Muscle of back (tissue), 3 donors: ENCODE measurements at regions not wholly inside any gene's neighbourhood (a gene's known extent, or its start where the extent isn't known, plus 50 kb on each side); places are given as distances from the start of the nearest gene placed in this dataset.
A peak's percentile ranks its signal among the peaks of the same experiment; 100 is the strongest.

ENCODE experiments used
- DNase-seq, 3 donors: peaks; one replicate each; pipeline versions ENCODE4 v3.0.0 to v3.0.0-alpha.2; 2013

DNA sequence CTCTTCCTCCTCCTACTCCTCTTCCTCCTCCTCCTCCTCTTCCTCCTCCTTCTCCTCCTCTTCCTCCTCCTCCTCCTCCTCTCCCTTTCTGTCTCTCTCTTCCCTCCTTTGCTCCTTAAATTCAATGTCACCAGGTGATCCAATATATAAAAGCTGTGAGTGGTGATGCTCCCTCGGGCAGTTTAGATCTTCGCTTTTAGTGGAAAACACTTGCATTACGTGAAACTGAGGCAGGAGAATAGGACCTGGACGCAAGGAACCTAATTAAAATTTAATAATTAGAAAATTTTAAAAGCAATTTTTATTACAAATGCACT is 279.7 kb downstream of the XXYLT1 start:
- no peak for DNase-seq

- no peak for DNase-seq
These were observed 277.1 kb downstream of the XXYLT1 start for GRCh38 chr3:194993896-194994295.

GRCh38 chr3:194994551-194994981 is 276.4 kb downstream of the XXYLT1 start:
- no peak for DNase-seq

DNA sequence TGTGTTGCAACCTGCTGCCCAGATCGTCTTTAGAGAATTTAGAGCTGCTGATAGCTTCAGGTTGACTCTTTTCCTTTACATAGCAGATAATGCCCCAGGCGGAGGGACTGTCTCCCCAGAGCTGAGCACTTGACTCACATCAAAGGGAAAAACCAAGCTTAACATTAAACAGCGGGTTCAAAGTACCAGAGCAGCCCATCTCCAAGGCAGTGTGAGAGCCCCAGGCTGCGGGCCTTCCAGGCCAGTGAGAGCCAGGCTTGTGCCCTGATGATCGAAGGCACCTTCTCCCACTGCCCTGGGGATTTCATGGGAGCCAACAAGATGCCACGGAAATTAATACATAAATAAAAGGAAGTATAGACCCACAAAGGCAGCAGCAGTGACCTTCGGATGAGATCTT is 275.6 kb downstream of the XXYLT1 start:
- no peak for DNase-seq

- DNase-seq = no peak
These were observed 275.0 kb downstream of the XXYLT1 start for GRCh38 chr3:194995922-194996321.

DNA sequence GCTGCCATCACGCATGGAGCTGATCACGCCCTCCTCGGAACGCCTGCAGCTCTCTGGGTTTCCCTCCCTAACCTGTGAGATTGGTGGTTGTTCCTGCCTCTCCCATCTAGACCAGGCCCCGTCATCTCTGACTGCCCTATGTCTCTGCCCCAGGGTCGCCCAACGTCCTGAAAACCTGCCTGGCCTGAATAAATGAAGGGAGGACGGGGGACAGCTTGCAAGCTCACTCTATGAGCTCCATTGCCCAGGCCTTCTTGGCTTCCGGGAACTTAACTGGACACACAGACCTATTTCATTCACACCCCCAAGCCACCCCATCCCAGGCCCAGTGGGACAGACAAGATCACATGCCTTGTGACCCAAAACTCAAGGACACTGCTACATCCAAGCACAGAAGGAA is 274.2 kb downstream of the XXYLT1 start:
- DNase-seq = no peak

DNA sequence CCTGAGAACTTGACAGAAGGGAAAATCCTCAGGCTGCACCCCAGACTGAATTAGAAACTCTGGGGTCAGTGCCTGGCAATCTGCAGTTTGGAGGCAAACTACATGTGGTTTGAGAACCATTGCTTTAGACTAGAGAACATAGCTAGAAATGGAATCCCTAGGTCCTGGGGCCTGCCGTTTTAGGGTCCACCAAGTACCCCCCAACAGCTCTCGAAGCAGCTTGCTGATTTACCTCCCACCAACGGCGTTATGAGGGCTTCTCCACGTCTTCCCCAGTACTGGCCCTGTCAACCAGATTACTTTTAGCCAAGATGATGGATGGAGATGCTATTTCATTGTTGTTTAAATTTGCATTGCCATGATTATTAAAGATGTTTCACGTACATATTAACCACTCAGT is 272.5 kb downstream of the XXYLT1 start:
- DNase-seq = no peak

DNA sequence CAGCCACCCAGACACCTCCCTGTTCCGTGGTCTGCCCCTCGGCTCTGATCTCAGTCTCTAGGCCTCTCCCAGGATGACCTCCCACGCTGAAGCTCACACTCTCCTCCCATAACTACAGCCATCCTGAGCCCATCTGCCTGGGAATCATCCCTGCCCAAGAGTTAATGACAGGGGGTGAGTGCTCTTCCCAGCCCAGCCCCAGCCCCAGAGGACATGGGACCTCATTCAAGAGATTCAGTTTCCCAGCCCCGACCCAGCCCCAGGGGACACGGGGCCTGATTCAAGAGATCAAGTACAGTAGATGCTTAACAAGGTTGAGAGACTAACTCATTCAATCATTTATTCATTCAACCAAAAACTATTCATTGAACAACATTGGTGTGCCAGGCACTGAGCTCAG is 272.0 kb downstream of the XXYLT1 start:
- DNase-seq = no peak

GRCh38 chr3:194999491-194999890 is 271.5 kb downstream of the XXYLT1 start:
- DNase-seq = no peak

DNA sequence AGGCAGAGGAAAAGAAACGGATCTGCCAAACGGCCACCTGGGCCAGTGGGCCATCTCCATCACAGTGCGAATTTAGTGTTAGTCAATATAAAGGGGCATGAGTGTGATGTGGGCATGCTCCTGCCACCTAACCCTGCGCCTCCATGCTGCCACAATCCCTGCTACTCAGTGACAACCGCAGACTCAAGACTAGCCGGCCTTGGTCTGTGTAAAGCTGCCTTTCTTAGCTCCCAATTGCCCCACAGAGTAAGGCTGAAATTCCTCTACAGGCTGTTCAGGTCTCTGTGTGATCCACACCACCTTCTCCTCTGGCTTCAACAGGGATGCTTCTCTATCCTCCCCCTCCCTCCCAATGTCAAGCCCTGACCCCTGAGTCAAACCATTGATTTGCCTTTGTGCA is 269.7 kb downstream of the XXYLT1 start:
- no peak for DNase-seq

DNA sequence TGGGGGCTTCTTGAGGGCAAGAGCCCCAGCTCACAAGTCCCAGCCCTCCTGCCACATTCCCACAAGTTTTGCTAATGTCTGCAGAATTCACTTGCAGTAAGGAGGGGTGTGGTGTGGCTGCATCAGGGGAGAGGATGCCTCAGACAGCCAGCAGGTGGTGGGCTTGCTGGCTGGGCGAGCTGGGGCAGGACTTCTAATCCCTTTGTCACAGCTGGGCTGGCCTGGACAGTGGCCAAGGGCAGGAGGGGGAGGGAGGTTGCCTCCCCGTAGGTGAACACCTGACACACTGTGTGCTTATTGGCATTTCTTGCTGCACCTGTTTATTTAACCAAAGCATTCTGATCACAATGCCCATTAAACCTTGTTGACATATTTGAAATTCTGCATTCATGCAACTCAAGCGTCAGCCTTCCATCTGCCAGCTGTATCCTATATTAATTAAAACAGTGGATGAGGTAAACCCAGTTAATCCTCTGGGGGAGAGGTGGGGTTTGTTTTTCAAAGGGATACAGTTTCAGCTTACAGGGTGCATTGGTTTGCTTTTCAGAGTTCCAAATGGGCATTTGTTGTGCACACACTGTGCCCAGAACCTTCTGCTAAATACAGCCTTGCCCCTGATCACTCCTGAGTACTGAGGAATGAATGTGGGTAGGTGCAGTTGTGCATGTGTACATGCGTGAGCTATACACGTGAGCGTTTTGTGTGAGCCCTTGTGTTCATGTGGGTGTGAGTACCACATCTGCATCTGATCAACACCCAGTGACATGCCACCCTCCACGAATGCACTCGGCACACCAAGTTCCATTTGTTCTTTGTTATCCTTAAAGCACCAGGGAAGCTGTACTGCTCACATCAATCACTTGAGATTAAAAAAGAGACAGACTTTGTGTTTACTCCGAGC is 268.7 kb downstream of the XXYLT1 start:
- DNase-seq = peak in 2 of 3 donors; percentile 21 to 55

DNA sequence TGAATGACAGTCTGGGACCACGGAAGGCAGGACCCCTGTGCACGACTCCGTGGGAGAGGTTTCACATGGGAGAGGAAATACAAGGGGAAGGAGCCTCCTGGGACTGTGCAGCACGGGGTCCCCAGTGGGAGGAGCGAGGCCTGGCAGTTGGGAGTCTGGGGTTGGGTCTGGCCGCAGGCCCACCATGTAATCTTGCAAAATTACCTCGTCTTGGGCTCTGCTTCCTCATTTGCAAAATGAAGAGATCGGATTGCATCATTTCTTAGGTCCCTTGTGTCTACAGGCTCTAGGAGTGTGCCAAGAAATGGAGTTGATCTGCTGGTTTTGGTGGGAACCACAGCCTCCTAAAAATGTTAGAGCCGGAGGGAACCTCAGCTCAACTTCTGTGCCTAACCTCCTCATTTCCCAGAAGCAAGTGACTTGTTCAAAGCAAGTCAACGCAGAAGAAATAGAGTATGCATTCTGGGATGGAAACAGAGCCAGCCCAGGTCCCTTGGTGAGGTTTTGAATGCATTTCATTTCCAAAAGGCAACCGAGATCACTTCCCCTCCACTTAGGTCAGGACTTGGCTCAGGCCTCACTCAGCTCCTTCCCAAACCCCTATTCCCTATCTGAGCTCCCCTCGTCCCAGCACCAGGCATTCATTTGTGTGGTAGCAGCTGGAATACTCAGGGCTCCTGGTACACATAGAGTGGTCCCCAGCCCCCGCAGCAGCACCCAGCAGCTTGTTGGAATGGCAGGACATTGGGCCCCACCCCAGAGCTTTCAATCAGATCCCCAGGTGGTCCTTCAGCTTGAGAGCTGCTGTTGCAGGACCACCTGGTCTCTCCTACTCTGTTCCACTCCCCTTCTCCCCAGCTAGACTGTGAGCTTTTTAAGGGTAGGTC is 267.7 kb downstream of the XXYLT1 start:
- DNase-seq = peak in 2 of 3 donors; percentile 18 to 61

GRCh38 chr3:195003893-195004289 is 267.1 kb downstream of the XXYLT1 start:
- no peak for DNase-seq

DNA sequence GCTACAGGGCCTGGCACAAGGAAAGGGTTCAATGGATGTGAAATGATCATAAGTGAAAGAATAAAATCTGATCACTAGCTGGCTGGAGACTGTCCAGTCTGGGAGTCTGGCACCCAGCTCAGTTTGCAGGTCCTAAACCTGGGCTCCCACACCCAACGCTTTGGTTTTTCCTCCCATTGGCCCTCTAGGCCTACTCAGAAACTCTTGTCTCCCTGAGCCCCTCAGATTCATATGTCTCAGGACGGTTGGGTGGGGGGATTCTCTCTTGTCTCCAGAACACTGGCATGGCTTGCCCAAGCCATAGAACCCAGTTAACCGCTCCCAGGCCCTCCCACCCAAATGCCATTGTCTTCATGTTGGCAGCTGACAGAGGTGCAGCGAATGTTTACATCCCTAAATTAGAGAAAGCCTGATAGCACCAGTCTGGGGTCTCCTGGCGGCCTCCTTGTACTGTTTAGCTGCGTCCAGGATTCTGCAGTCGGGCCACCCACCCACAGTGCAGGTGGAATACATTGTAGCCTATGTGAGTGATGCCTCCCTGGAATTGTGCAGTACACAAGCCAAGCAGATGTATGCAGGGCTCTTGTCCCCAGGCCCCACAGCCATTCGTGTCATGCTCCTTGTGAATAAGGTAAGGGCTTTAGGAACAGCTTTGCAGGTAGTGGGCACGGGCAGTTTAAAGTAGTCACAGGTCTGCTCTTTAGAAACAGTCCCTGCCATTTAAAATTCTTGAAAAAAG is 266.3 kb downstream of the XXYLT1 start:
- DNase-seq = no peak

DNA sequence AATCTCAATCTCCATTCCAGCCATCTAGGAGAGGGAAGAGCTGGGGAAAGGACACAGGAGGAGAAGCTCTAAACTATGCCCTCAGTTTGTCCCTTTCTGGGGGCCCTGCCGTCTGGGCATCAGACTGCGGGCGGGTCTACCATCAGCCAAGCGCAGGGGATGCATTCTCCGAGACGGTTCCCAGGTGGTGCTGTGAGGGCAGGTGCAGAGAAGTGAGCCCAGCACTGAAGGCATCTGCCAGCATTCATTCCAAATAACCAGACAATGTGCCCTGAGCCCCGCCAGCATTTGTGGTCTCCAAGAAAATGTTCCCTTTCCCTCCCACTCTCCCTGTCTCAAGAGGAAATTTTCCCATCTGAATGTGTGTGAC is 265.7 kb downstream of the XXYLT1 start:
- no peak for DNase-seq

DNA sequence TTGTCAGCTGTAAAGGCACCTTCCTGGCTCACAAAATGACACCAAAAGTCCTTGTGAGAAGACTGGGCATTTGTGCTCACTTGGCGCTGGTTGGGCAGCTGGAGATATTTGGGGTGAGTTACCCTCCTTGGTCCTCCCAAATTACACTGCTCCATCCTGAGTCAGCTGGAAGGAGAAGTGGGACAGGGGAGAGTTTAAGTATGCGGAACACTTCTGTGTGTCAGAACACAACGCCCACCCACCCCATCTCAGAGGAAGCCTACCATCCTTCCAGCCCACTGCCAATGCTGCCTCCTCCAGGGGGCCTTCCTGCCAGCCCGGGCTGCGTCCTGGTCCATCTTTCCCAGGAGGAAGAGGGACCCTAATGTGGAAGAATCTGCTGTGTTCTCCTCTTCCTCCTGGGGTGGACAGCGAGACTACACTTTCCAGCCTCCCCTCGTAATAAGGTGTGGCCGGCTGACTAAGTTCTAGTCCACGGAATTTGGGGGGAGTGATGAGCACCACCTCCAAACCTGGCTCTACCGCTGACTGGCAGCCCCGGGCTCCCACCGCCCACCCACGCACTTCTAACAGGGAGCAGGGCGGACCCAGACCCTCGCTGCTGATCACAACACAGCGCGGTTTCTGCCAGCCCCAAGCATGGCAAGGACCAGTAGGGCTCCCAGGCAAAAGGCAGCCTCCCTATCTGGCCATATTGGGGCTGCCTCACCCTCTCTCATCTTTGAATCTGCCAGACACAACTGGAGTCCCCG is 265.0 kb downstream of the XXYLT1 start:
- DNase-seq = no peak

DNA sequence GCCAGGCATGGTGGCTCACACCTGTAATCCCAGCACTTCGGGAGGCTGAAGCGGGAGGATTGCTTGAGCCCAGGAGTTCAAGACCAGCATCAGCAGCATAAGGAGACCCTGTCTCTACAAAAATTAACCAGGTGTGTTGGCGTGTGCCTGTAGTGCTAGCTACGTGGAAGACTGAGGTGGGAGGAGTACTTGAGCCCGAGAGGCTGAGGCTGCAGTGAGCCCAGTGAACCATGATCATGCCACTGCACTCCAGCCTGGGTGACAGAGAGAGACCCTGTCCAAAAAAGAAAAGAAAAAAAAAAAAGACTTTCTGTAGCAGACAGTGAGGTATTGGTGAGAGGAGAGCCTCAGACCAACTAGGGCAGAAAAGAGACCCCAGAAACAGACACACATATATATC is 263.8 kb downstream of the XXYLT1 start:
- DNase-seq = no peak

GRCh38 chr3:195007766-195008165 is 263.2 kb downstream of the XXYLT1 start:
- no peak for DNase-seq

- DNase-seq = no peak
These were observed 262.1 kb downstream of the XXYLT1 start for GRCh38 chr3:195008816-195009215.

DNA sequence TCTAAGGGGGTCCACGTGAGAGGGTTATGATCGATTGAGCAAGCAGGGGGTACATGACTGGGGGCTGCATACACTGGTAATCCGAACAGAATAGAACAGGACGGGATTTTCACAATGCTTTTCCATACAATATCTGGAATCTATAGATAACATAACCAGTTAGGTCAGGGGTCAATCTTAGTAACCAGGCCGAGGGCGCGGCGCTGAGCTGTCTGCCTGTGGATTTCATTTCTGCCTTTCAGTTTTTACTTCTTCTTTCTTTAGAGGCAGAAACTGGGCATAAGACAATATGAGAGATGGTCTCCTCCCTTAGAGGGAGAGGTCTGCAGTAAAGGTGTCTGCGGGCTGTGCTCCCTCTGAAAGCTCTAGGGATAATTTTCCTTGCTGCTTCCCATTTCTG is 261.3 kb downstream of the XXYLT1 start:
- DNase-seq = no peak

DNA sequence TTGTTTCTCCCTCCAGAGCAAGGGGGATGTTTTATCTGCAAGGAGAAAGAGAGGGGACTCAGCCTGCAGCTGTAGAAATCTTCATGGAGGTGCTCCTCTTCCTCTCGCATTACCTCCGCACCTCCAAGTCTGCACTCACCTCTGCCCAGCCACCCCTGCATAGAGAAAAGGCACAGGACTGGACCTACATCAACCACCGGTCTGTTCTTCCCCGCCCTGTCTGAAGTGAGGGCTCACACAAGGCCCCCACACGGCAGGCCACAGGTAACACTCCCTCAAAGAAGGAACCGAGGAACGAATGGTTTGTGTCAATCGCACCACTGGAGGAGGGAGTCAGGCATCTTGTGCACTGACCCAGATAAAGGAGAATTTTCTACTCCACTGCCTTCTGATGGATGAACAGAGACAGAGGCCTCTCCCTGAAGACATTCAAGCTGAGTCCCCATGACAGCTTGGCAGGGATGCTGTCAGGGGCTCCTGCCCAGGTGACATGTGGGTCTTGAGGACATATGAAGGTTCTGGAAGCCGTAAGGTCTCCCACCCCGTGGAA is 260.3 kb downstream of the XXYLT1 start:
- DNase-seq = no peak
